DND-41 (cell line): ENCODE measurements at regions not wholly inside any gene's neighbourhood (a gene's known extent, or its start where the extent isn't known, plus 50 kb on each side); places are given as distances from the start of the nearest gene placed in this dataset.

ENCODE experiments used
- CTCF ChIP-seq: IDR thresholded peaks from 2 replicates; pipeline ENCODE4 v1.5.1; 2012; ENCODE audit warnings: borderline replicate concordance, low read length, moderate library complexity, mild to moderate bottlenecking; ENCODE audit not compliant: poor library complexity, severe bottlenecking; ENCODE audit errors: extremely low read depth
- EZH2 ChIP-seq: IDR thresholded peaks from 3 replicates; pipeline ENCODE4 v1.6.1; 2012; ENCODE audit warnings: borderline replicate concordance, low read depth, mild to moderate bottlenecking, moderate library complexity, low read length, inconsistent platforms; ENCODE audit not compliant: severe bottlenecking

GRCh38 chr6:113392551-113393055, 464.5 kb upstream of the MARCKS start:
- TF ChIP-seq CTCF = no peak
- TF ChIP-seq EZH2 = no peak
